Calu3 (cell line): ENCODE measurements at regions not wholly inside any gene's neighbourhood (a gene's known extent, or its start where the extent isn't known, plus 50 kb on each side); places are given as distances from the start of the nearest gene placed in this dataset.

Experiments used
- BruUV-seq: library from RNA; stranded (reverse); fragments of 400-500 nt; replicated peaks from 2 replicates; lab custom pipeline; 2021; lab: Mats Ljungman, UMichigan
- CTCF ChIA-PET: fragments of 300-600 bp; sonication (Branson Sonifier 250); formaldehyde crosslinking; loops from one replicate; lab custom pipeline; 2022; ENCODE audit warnings: antibody characterized with exemption; lab: Charles Lee
- DNase-seq: peaks from one replicate; pipeline ENCODE4 v3.0.0; 2022
- H3K27ac Mint-ChIP-seq: one replicate; pipeline ENCODE4 v1.8.0; 2022; ENCODE audit warnings: mixed read lengths; ENCODE audit not compliant: unreplicated experiment
- H3K27me3 Mint-ChIP-seq: one replicate; pipeline ENCODE4 v1.8.0; 2022; ENCODE audit warnings: mixed read lengths; ENCODE audit not compliant: unreplicated experiment
- H3K36me3 Mint-ChIP-seq: one replicate; pipeline ENCODE4 v1.8.0; 2022; ENCODE audit warnings: mild to moderate bottlenecking, moderate library complexity, mixed read lengths; ENCODE audit not compliant: insufficient read depth, unreplicated experiment
- H3K4me1 Mint-ChIP-seq: one replicate; pipeline ENCODE4 v1.8.0; 2022; ENCODE audit warnings: mild to moderate bottlenecking, low read depth, mixed read lengths; ENCODE audit not compliant: unreplicated experiment
- H3K4me3 Mint-ChIP-seq: one replicate; pipeline ENCODE4 v1.8.0; 2022; ENCODE audit warnings: mild to moderate bottlenecking, low read depth, moderate library complexity, mixed read lengths; ENCODE audit not compliant: unreplicated experiment
- H3K9me3 Mint-ChIP-seq: one replicate; pipeline ENCODE4 v1.8.0; 2022; ENCODE audit warnings: low read depth, mixed read lengths; ENCODE audit not compliant: unreplicated experiment
- CTCF ChIP-seq: fragments of 200-600 bp; IDR thresholded peaks from one replicate; pipeline ENCODE4 v1.8.0; 2022; ENCODE audit warnings: antibody characterized with exemption; ENCODE audit not compliant: unreplicated experiment
- intact Hi-C: fragments of 100-400 bp; cut with micrococcal nuclease; formaldehyde crosslinking; loops from one replicate; pipeline ENCODE4 v1.10.0; 2022; ENCODE audit not compliant: unreplicated experiment

GRCh38 chr18:41391616-41392595 lies 563.1 kb upstream of the PIK3C3 start:
- TF ChIP-seq CTCF, result peak; percentile 35
- Mint-ChIP-seq H3K27ac (no peak overlapping the region), H3K4me3 (peak overlapping the region; percentile 25), H3K36me3 (no peaks in the 10 kb centered on the region), H3K27me3 (no peaks in the 10 kb centered on the region), H3K9me3 (no peaks in the 10 kb centered on the region), H3K4me1 (no peaks in the 10 kb centered on the region)
- CTCF ChIA-PET, result no interaction called here
- BruUV-seq, result no TSS peak
- DNase-seq, result peak; percentile 16
- intact Hi-C loops, result no loop called here

- no peak for TF ChIP-seq CTCF
- H3K27me3 Mint-ChIP-seq, result no peaks in the 10 kb centered on the region
- intact Hi-C loops, result no loop called here
- DNase-seq, result no peak
- H3K4me1 Mint-ChIP-seq, result no peaks in the 10 kb centered on the region
- CTCF ChIA-PET, result no interaction called here
- BruUV-seq, result no TSS peak
- H3K9me3 Mint-ChIP-seq, result peaks cover 3% of the 10 kb centered on the region
- no peak overlapping the region for H3K4me3 Mint-ChIP-seq
- H3K27ac Mint-ChIP-seq, result no peak overlapping the region
- no peaks in the 10 kb centered on the region for H3K36me3 Mint-ChIP-seq
Observed at GRCh38 chr18:41390309-41390708, 564.7 kb upstream of the PIK3C3 start.

- CTCF ChIA-PET, result no interaction called here
- H3K4me3 Mint-ChIP-seq, result no peak overlapping the region
- H3K9me3 Mint-ChIP-seq, result no peaks in the 10 kb centered on the region
- H3K27ac Mint-ChIP-seq, result no peak overlapping the region
- no TSS peak for BruUV-seq
- intact Hi-C loops, result no loop called here
- no peak for TF ChIP-seq CTCF
- H3K4me1 Mint-ChIP-seq, result no peaks in the 10 kb centered on the region
- no peaks in the 10 kb centered on the region for H3K27me3 Mint-ChIP-seq
- no peak for DNase-seq
- no peaks in the 10 kb centered on the region for H3K36me3 Mint-ChIP-seq
Observed at GRCh38 chr18:41378598-41378997, 576.4 kb upstream of the PIK3C3 start.

- intact Hi-C loops, result no loop called here
- H3K9me3 Mint-ChIP-seq, result peaks cover 2% of the 10 kb centered on the region
- no peaks in the 10 kb centered on the region for H3K36me3 Mint-ChIP-seq
- H3K27me3 Mint-ChIP-seq, result no peaks in the 10 kb centered on the region
- TF ChIP-seq CTCF, result no peak
- no peak overlapping the region for H3K27ac Mint-ChIP-seq
- H3K4me1 Mint-ChIP-seq, result no peaks in the 10 kb centered on the region
- no peak for DNase-seq
- no TSS peak for BruUV-seq
- CTCF ChIA-PET, result no interaction called here
- no peak overlapping the region for H3K4me3 Mint-ChIP-seq
Observed at GRCh38 chr18:41373612-41374011, 581.4 kb upstream of the PIK3C3 start.
